Muscle layer of colon (tissue), 2 donors: ENCODE measurements at regions not wholly inside any gene's neighbourhood (a gene's known extent, or its start where the extent isn't known, plus 50 kb on each side); places are given as distances from the start of the nearest gene placed in this dataset.
"Not testable (repeated sequence)": the region's sequence is repeated elsewhere in the genome, so short reads cannot be mapped to it uniquely, and the experiment has no call there.

Experiments
- H3K27ac ChIP-seq: one replicate; pipeline ENCODE4 v1.7.0; 2013; ENCODE audit warnings: low read depth, mild to moderate bottlenecking, low read length, moderate library complexity
- H3K27me3 ChIP-seq, 2 donors: one replicate each; pipeline ENCODE4 v1.7.0; 2013; ENCODE audit warnings: low read length in 2 of 2, mild to moderate bottlenecking in 2 of 2; ENCODE audit not compliant: insufficient read depth in 2 of 2, control insufficient read depth in 1 of 2
- H3K36me3 ChIP-seq: one replicate; pipeline ENCODE4 v1.7.0; 2013; ENCODE audit warnings: mild to moderate bottlenecking, low read length; ENCODE audit not compliant: insufficient read depth
- H3K4me1 ChIP-seq: one replicate; pipeline ENCODE4 v1.7.0; 2013; ENCODE audit warnings: mild to moderate bottlenecking, low read length; ENCODE audit not compliant: insufficient read depth
- H3K4me3 ChIP-seq, 2 donors: one replicate each; pipeline ENCODE4 v1.7.0; 2013; ENCODE audit warnings: low read length in 2 of 2, low read depth in 1 of 2, mild to moderate bottlenecking in 1 of 2, moderate library complexity in 1 of 2
- H3K9ac ChIP-seq: one replicate; pipeline ENCODE4 v1.7.0; 2013; ENCODE audit warnings: low read length
- H3K9me3 ChIP-seq: one replicate; pipeline ENCODE4 v1.7.0; 2013; ENCODE audit warnings: mild to moderate bottlenecking, low read length
- donor health status: abdominal sarcoma.
- donor health status: Adenocarcinoma of cecum.

- Histone ChIP-seq H3K4me3 (no peak overlapping the region), H3K4me1 (no peaks in the 10 kb centered on the region), H3K9me3 (no peaks in the 10 kb centered on the region), H3K27me3 (no peaks in the 10 kb centered on the region), H3K36me3 (no peaks in the 10 kb centered on the region), H3K27ac (no peak overlapping the region), H3K9ac (no peak overlapping the region)
Measured at GRCh38 chr2:77640924-77641323, 118.7 kb upstream of the LRRTM4 start.

- Histone ChIP-seq H3K27ac (no peak overlapping the region), H3K9me3 (no peaks in the 10 kb centered on the region), H3K4me3 (no peak overlapping the region), H3K36me3 (no peaks in the 10 kb centered on the region), H3K4me1 (no peaks in the 10 kb centered on the region), H3K9ac (no peak overlapping the region), H3K27me3 (no peaks in the 10 kb centered on the region)
Measured at GRCh38 chr2:77642339-77642738, 120.2 kb upstream of the LRRTM4 start.

GRCh38 chr2:77649856-77650255 is 127.7 kb upstream of the LRRTM4 start:
- no peak overlapping the region for H3K4me3 ChIP-seq
- H3K9me3 ChIP-seq: no peaks in the 10 kb centered on the region

GRCh38 chr2:77652499-77652898 is 130.3 kb upstream of the LRRTM4 start:
- H3K4me3 ChIP-seq: no peak overlapping the region
- no peaks in the 10 kb centered on the region for H3K4me1 ChIP-seq
- H3K27me3 ChIP-seq: no peaks in the 10 kb centered on the region
- no peaks in the 10 kb centered on the region for H3K36me3 ChIP-seq
- H3K9ac ChIP-seq: no peak overlapping the region
- H3K9me3 ChIP-seq: no peaks in the 10 kb centered on the region
- no peak overlapping the region for H3K27ac ChIP-seq

More at GRCh38 chr2:77649856-77650255, 127.7 kb upstream of the LRRTM4 start:
- Histone ChIP-seq H3K4me1 (no peaks in the 10 kb centered on the region), H3K36me3 (no peaks in the 10 kb centered on the region), H3K27me3 (no peaks in the 10 kb centered on the region), H3K27ac (no peak overlapping the region), H3K9ac (no peak overlapping the region)

- Histone ChIP-seq H3K9ac (no peak overlapping the region), H3K9me3 (no peaks in the 10 kb centered on the region), H3K36me3 (no peaks in the 10 kb centered on the region), H3K27me3 (no peaks in the 10 kb centered on the region), H3K4me3 (no peak overlapping the region), H3K27ac (no peak overlapping the region), H3K4me1 (no peaks in the 10 kb centered on the region)
Measured at GRCh38 chr2:77664491-77664890, 142.3 kb upstream of the LRRTM4 start.

- H3K27me3 ChIP-seq: no peaks in the 10 kb centered on the region
- no peak overlapping the region for H3K4me3 ChIP-seq
- H3K27ac ChIP-seq: no peak overlapping the region
- no peaks in the 10 kb centered on the region for H3K36me3 ChIP-seq
- no peaks in the 10 kb centered on the region for H3K4me1 ChIP-seq
- no peak overlapping the region for H3K9ac ChIP-seq
- H3K9me3 ChIP-seq: no peaks in the 10 kb centered on the region
Measured at GRCh38 chr2:77666251-77666980, 144.2 kb upstream of the LRRTM4 start.

GRCh38 chr2:77684543-77685319 is 162.6 kb upstream of the LRRTM4 start:
- H3K4me1 ChIP-seq, H3K27ac ChIP-seq, H3K9ac ChIP-seq, H3K4me3 ChIP-seq, H3K9me3 ChIP-seq, H3K36me3 ChIP-seq, H3K27me3 ChIP-seq: not testable (repeated sequence)

- no peak overlapping the region for H3K4me3 ChIP-seq
- H3K27me3 ChIP-seq: no peaks in the 10 kb centered on the region
- H3K27ac ChIP-seq: no peak overlapping the region
- no peaks in the 10 kb centered on the region for H3K36me3 ChIP-seq
- no peaks in the 10 kb centered on the region for H3K4me1 ChIP-seq
- H3K9ac ChIP-seq: no peak overlapping the region
- H3K9me3 ChIP-seq: no peaks in the 10 kb centered on the region
Measured at GRCh38 chr2:77712601-77713000, 190.4 kb upstream of the LRRTM4 start.

- Histone ChIP-seq H3K4me1 (no peaks in the 10 kb centered on the region), H3K27ac (no peak overlapping the region)
Measured at GRCh38 chr2:77713412-77713811, 191.2 kb upstream of the LRRTM4 start.

GRCh38 chr2:77720115-77720514 is 197.9 kb upstream of the LRRTM4 start:
- Histone ChIP-seq H3K9ac (no peak overlapping the region), H3K27ac (no peak overlapping the region), H3K4me3 (no peak overlapping the region), H3K4me1 (no peaks in the 10 kb centered on the region), H3K9me3 (no peaks in the 10 kb centered on the region), H3K36me3 (no peaks in the 10 kb centered on the region), H3K27me3 (no peaks in the 10 kb centered on the region)

More at GRCh38 chr2:77713412-77713811, 191.2 kb upstream of the LRRTM4 start:
- H3K4me3 ChIP-seq: no peak overlapping the region
- H3K36me3 ChIP-seq: no peaks in the 10 kb centered on the region
- H3K27me3 ChIP-seq: no peaks in the 10 kb centered on the region
- H3K9me3 ChIP-seq: no peaks in the 10 kb centered on the region
- no peak overlapping the region for H3K9ac ChIP-seq

GRCh38 chr2:77721593-77721992 is 199.4 kb upstream of the LRRTM4 start:
- Histone ChIP-seq H3K9ac (no peak overlapping the region), H3K27ac (no peak overlapping the region), H3K27me3 (no peaks in the 10 kb centered on the region), H3K36me3 (no peaks in the 10 kb centered on the region), H3K4me3 (no peak overlapping the region), H3K9me3 (no peaks in the 10 kb centered on the region), H3K4me1 (no peaks in the 10 kb centered on the region)

GRCh38 chr2:77725045-77725444 is 202.9 kb upstream of the LRRTM4 start:
- Histone ChIP-seq H3K9me3 (no peaks in the 10 kb centered on the region), H3K4me1 (no peaks in the 10 kb centered on the region), H3K27me3 (no peaks in the 10 kb centered on the region), H3K4me3 (no peak overlapping the region), H3K9ac (no peak overlapping the region), H3K36me3 (no peaks in the 10 kb centered on the region), H3K27ac (no peak overlapping the region)
